GM12873 (cell line): ENCODE measurements at regions not wholly inside any gene's neighbourhood (a gene's known extent, or its start where the extent isn't known, plus 50 kb on each side); places are given as distances from the start of the nearest gene placed in this dataset.

Source experiments
- TF ChIP-seq, protein P1 (sequence below): IDR thresholded peaks from 2 replicates; pipeline ENCODE4 v1.5.1; 2012; ENCODE audit warnings: low read depth, mild to moderate bottlenecking, moderate library complexity, low read length, control low read depth; ENCODE audit not compliant: insufficient read depth; ENCODE audit errors: missing control alignments

DNA sequence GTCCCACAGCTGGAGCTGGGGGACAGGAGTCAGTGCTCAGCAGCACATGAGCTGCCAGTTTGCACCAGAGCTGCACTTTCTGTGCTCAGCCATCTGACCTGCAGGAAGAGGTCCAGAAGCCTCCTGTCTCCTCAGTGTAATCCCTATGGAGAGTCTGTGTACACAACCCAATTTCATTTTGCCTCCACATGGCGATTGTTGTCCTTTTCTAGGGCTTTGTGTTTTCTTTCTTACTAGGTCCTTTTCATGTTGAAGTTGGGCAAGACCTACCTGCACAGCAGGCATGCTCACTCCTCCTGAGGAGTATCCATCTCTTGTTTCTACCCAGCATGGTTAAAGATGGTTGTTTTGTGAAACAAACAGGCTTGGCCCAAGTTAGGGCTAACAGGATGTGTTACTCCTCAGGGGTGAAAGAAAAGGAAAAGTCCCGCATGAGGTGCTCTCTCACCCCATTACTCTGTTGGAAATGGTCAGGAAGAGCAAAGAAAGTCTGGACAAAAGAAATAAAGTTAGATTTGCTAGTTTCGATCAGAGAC lies 273.0 kb downstream of the TMEM167A start:
- TF ChIP-seq, protein P1, sequence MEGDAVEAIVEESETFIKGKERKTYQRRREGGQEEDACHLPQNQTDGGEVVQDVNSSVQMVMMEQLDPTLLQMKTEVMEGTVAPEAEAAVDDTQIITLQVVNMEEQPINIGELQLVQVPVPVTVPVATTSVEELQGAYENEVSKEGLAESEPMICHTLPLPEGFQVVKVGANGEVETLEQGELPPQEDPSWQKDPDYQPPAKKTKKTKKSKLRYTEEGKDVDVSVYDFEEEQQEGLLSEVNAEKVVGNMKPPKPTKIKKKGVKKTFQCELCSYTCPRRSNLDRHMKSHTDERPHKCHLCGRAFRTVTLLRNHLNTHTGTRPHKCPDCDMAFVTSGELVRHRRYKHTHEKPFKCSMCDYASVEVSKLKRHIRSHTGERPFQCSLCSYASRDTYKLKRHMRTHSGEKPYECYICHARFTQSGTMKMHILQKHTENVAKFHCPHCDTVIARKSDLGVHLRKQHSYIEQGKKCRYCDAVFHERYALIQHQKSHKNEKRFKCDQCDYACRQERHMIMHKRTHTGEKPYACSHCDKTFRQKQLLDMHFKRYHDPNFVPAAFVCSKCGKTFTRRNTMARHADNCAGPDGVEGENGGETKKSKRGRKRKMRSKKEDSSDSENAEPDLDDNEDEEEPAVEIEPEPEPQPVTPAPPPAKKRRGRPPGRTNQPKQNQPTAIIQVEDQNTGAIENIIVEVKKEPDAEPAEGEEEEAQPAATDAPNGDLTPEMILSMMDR = no peak

DNA sequence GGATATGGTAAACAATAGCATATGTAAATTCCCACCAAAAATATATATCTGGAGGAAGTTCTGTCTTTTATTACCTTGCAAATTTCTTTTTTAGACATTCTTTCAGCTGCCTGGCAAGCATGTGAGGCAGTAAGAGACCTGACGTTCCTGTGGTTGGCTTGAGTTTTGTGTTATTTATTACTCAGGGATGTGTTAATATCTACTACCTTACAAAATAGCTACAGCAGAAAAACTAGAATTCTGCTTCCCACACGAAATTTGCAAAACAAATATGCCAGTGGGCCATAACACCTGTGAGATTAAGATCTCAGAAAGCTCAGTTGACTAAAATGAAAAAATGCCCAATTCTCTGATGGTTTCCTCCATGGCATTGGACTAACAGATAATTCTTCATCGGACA lies 274.2 kb downstream of the TMEM167A start:
- TF ChIP-seq, protein P1 = no peak

DNA sequence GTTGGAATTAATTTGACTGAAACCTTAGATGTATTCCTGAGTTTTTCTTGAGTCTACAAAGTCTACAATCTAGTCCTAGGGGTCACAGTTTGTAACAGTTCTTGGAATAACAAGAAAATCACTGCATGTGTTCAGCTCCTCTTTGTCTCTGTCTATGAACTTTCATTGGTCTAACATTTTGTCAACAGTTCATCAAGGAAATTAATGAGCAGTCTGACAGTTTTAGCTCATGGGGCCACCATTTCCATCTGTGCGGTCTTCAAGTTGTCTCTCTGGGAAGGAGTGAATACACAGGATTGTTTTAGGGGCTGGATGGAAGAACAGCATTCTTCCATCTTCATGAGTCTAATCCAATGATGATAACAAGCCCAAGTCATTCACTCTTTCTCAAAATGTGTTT lies 276.4 kb downstream of the TMEM167A start:
- TF ChIP-seq, protein P1 = no peak

DNA sequence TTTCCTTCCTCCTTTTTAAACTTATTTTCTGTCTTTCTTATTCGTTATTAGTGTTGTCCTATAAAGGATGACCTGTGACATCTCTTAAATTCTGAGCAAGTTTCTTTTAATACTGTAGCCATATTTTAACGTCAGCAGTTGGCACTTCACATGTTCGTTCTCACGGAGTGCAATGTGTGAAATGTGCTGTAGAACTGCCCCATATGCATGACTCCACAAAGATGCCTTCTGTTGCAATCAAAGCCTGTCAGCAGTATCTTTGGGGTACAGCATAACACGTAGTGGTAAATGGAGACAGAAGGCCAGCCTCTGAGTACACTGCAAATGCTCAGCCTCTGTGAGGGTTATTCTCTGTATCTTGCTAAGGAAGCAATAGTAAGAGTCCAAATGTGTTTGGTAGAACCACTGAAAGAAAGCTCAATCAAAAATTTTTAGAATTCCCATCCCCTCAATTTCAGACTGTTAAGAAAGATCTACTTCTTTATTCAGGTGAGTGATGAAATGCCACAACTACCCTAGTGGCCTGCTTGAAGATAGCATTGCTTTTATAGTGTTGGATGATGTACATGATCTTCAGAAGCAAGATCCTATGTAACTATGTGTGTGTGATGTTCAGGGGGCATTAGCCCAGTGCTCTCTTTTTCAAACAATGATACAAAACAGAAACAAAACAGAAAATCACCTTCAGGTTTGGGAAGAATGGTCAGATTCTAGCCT lies 277.7 kb downstream of the TMEM167A start:
- TF ChIP-seq, protein P1 = no peak

DNA sequence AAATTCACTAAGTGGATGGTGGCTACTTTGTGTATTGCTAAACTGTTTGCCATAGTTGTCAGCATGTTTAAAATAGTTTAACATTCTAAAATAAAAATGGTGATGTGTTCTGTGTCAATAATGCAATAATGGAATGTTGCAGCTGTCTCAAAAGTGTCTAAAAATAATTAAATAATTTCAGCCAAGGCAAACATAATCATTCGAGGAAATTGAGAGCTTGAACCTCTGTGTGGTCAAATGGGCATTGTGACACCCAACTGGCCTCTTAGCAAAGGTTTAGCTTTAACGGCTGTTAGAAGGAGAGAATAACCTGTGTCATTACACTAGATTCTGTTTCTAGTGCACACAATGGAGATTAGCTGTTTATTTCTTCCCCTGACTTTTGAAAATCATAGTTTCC lies 278.5 kb downstream of the TMEM167A start:
- TF ChIP-seq, protein P1 = no peak

DNA sequence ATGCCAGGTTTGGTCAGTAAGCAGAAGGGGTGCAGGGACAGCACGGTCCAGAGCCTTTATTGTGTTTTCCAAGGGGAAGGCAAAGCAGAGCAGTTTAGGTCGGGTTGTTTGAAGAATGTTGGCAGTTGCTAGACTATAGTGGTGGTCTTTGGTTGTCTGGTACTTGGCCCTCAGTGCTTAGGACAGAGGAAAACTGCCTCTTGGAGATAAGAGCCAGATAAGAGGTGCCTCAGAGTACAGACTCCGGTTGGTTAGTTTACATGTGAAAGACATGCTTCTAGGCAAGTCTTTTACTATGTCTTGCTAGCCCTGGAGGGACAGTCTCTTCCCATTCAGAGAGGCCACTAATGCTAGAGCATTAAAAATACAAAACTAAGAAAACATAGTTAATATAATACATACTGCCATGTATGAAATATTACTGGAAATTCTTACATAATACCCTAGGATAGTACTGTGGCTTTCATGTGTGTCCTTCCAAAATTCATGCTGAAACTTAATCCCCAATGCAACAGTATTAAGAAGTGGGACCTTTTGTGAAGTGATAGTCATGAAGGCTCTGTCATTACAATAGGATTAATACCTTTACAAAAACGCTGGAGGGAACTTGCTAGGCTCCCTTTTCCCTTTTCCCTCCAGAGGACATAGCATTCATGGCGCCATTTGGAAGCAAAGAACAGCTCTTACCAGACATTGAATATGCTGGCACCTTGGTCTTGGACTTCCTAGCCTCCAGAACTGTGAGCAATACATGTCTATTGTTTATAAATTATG lies 280.4 kb downstream of the TMEM167A start:
- TF ChIP-seq, protein P1 = no peak

DNA sequence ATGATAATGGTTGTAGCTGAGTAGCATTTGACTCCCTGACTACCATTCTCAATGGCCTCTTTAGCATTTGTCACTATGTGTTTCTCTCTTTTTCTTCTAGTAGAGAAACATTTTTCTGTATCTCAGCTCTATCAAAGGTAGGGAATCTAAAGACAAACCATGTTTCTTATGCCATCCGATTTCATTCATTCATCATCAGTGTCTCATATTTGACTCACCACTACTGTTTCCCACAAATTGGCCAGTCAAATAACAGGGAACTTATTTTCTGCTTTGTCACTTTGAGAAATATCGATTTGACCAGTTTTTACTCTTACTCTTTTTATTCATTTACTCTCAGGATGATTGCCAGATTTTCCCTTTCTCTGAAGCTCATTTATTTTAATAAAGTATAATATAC lies 282.3 kb downstream of the TMEM167A start:
- TF ChIP-seq, protein P1 = no peak
